NCI-H1930 (cell line): ENCODE measurements at regions not wholly inside any gene's neighbourhood (a gene's known extent, or its start where the extent isn't known, plus 50 kb on each side); places are given as distances from the start of the nearest gene placed in this dataset.

Source experiments
- DNase-seq, 2 experiments: peaks; one replicate each; lab custom pipeline; 2025; lab: John Stamatoyannopoulos, UW

DNA sequence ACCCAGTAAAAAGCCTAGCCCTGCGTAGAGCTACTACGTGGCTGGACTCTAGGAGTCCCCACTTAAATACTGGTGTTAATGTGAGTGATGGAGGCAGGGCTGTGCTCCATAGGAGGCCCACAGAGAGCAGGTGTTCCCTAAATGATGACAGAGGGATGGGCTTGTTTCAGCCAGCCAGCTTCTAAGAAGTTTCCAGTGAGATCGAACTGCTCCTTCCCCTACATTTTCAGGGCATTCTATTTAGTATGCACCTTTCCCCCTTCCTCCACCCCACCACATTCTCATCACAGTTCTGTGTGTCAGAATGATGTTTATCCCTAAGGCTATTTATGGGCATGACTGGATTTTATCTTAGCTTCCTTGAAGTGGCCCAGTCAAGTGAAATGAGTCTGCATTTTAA is 213.0 kb downstream of the TRIB2 start:
- no peak for DNase-seq

DNA sequence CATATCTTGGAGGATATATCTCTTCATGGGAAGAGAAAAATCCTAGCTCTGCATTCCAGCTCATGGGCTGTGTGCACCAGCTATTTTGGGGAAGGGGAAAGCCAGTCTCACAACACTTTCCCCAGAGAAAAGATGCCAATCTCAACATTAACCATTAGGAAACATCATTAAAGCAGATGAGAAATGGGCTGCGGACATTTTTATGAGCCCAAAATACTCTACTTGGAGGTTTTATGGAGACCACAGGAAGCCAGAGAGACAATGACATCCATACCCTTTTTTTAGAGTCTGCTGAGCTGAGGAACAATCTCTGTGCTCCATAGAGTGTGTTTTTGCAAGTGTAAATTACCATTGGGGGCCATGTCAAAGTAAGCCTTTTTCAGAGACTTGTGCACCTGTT is 213.7 kb downstream of the TRIB2 start:
- DNase-seq, result no peak

DNA sequence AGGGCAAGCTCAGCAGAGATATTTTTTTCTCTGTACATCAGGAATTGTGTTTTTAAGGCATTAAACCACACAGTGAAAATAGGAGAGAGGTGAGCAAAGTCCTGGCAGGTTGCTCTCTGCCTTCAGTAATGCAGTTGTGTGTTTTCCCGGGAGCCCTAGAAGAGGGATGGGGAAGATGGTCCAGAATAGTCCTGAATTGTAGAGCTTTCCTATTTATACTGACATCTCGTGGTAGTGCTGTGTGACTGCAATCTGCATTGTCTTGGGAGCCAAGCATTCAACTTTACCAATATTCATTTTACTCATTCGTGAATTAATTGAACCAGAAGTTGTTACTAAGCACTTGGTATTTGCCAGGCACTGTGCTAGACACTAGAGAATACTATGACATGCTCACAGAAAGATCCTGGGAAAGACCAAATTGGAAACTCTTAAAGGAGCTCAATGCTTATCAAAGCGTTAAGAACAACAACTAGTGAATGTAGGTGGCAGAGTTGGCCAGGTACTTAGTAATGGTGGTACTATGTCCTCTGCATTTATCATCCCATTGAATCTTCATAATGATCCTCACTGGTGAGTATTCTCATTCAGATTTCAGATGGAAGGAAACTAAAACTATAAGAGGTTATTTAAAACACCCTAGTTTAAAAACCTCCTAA is 214.6 kb downstream of the TRIB2 start:
- DNase-seq, result no peak

DNA sequence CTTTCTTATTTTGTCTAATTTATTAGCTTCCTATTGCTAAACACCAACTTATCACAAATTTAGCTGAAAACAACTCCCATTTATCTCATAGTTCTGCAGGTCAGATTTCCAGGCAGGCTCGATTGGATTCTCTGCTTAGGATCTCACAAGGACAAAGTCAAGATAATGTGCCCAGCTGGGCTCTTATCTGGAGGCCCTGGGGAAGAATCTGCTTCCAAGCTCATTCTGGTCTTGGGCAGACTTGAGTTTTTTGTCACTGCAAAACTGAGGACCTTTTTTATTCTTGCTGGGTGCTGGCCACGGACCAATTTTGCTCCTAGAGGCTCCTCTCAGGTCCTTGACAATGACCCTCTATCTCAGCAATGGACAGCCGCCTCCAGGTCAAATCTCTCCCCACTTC is 215.5 kb downstream of the TRIB2 start:
- DNase-seq, result no peak

DNA sequence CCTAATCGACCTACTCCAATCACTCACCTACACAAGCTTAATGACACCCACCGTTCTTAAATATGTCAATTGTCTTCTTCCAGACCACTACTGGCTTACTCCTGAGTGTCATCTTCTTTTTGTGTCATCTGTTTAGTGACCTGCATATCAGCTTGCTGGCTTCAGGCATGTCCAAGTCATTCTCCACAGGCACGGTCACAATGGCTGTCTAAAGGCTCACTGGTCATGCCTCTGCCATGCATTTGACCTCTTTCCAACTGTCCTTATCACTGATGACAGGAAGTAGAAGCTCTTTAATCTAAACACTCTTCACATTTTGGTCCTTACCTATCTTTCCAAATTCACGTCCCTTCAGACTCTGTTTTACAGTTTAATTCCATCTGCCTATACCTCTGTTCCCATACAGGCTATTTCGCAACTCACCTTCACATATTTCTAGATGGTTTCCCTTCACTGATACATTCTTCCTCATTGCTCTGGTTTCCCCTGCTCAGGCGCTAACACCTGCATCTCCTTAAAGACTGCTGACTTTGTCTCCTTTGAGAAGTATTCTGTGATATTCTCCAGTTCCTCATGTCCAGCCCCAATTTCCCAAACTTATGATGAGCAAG is 217.5 kb downstream of the TRIB2 start:
- no peak for DNase-seq

DNA sequence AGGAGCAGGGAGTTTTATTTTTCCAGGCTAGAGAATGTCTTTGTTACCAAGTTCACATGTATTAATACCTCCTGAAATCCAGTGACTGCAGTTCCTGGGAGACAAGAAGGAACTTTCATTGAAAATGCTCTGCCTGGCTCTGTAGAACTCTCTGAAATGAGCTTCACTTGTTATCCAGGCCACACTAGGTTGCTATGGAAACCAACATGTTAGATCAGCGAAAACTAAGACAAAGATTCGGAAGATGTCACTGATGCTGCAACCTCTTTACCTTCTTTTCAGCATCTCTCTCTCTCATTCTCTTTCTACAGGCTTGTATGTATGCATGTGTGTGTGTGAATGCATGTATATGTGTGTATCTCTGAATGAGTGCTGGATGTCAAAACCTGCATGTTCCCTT is 218.5 kb downstream of the TRIB2 start:
- no peak for DNase-seq

DNA sequence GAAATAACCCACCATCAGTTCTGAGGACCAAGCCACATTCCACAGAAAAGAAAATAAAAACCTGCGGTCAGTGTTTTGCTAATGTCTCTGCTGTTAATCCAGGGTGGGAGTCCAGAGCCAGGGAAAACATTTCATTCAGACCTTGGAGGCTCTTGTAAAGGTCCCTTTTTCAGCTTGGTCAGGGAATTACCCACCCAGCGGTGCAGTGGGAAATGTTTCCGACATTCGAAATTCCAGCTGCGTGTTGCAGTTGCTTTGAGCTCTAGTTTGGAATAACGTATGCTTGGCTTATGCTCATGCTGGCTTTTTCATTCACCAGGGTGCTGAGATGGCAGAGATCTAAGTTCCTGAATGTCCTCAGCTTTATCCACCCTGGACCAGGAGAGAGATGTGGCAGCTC is 219.1 kb downstream of the TRIB2 start:
- DNase-seq, result no peak

DNA sequence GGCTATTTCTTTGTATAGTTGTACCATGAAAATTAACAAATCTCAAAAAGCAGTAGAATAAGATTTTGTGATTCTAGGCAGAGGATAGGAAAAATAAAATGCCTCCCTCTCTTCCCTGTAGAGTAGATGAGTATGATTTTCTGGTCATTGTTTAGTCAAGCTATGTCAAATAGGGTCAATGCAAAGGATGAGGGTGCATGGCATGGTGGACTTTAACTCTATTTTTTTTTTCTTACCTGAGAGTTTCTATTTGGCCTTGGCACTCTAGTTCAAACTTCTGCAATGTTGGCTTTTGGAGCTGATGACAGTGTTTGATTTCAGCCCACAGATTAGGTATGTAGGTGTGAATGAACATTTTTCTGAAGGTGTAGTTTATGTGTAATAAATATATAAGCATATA is 224.5 kb downstream of the TRIB2 start:
- no peak for DNase-seq

DNA sequence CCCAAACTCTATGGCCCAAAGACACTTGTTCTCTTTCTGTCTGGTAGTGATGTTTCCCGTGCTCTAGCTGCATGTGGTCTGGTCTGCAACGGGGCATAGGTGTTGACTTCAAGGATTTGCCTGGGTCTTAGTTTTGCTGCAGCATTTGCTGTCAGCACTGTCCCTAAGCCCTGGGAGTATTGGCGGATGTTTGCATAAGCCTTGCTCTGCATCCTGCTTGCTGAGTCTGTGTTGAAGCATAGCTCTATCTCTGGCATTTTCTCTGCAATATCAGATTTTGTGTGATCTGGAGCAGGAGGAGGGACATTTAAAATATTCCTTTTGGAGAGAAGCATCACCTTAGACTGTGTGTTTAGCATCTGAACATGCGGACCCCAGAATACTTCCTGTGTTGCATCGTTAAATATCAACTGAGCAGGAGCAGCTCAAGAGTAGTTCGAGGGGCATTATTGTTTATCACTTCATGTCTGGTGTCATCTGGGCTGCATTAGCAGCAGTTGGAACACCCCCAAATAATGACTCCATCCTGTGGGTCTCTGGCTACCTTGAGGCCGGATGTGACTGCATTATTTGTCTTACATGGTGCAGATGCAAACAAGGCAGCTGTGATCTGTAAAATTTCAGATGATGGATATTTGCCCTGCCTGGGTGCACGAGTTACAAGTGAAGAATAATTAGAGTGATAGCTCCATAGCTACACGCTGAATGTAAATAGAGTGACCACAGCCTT is 231.7 kb downstream of the TRIB2 start:
- no peak for DNase-seq

DNA sequence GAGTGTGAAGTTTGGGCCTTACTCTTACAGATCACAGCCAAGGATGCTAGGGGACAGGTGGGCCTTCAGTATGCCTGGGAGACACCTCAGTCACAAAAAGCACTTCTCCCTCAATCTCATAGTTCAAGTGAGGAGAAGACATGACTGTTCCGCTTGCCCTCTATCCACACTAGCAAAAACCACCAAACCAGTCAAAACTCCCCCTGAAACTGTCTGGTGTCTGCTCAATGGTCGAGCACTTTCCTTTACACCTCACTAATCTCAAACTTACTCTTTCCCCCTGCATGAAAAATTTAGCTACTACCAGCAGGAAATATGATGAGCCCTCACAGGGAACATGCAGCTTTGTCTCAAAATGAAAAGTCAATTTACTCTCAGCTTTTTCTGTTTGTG is 232.2 kb downstream of the TRIB2 start:
- no peak for DNase-seq

DNA sequence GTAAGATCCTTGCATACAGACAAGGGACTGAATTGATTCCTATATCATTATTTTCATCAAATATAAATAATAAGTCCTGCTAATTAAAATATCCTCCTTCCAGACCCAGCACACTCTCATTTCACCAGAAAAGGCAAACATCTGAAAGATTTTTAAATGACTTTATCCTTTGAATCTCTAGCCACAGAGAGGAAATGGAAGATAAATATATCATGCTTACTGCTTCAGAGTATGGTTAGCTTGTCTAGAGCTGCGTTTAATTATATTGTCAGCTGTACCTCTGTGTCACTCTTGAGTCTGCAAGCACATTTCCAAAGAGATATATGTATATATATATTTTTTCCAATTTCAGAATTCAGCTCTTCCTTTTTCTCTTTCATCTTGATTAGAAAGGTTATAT is 232.7 kb downstream of the TRIB2 start:
- DNase-seq, result no peak

DNA sequence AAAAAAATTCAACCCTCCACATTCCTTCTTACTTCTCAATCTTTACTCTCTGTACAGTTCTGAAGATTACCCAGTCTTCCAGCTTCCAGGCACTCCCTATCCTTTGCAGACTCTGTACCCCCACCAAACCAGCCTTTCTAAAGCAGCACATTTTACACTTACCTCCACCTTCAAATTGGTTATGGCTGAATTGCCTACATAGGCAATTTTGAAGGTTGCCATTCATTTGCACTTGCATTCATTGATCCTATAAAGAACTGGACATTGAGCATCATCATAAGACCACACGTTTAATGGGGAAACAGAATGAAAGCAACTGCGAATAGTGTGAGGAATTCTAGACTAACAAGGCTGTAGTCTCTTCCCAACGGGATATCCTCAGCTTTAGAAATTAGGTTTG is 233.4 kb downstream of the TRIB2 start:
- DNase-seq, result no peak

DNA sequence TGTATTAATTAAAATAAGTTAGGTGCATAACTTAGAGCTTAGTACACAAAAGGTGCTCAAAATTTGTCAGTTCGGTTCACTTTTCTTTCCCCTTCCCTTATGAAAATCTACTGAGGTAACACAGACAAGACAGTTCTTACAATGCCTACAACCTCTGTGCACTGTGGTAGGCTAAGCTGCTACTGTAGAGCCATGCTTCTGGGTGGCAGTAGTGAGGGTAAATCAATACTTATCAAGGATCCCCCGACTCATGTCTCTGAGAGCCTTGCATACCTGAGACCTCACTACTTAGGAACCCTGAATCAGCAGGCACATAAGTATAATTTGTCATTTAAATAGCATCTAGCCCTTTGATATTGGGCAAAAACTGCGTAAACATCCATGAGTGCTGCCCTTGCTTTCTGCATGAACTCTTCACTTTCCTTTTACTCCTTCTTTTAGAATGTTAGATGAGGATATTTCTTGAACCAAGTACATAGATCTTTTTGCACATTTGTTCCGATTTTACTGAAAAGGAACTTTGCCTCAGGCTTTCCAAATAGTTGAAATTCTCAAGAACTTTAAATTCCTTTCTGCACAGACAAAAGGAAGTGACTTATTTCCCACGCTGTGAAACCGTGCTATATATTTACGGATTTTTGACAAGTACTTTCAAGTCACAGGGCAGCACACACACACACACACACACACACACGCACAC is 234.4 kb downstream of the TRIB2 start:
- no peak for DNase-seq

DNA sequence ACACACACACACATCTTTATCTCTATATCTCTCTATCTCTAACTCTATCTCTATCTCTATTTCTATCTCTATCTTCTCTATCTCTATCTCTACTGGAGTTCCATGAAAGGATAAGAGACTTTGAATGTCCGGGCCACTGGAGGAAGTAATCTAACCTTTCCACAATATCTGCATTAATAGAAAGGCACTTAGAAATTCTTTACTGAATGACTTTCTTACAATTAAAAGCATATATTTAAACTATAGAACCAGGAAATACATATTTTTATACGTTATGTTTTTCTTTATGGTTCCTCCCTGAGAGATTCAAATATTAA is 234.9 kb downstream of the TRIB2 start:
- no peak for DNase-seq

DNA sequence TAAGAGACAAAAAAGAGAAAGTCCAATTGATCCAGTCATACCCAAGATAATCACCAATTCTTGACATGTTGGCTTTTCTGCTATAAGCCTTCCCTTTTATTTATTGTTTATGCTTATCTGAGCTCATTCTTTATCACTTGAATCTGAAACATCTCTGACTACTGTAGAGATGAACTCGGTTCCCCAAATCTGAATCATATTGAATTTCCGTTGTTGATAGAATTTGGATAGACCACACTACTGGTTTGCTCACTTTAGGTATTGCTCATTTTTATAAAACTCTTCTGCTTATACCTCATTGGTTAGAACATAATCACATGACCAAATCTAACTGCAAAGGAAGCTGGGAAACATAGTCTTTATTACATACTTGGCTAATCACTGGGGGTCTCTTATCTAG is 236.9 kb downstream of the TRIB2 start:
- DNase-seq, result no peak

DNA sequence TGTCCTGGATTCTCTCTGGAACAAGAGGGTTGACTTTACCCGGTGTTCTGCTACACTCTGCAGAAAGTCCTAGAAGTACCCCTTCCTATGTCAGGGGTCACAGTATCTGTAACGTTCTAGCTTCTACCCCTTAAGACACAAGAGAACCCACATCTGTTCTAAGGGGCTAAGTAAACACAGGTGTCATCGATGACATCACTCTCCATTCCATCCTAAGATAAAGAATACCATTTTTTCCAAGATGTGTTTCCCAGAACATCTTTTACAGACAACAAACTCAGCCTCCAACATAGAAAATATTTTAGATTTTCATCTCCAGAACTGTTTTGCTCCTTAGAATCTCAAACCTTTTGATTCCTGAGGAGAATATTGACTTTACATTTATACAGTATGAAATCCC is 239.1 kb downstream of the TRIB2 start:
- no peak for DNase-seq

DNA sequence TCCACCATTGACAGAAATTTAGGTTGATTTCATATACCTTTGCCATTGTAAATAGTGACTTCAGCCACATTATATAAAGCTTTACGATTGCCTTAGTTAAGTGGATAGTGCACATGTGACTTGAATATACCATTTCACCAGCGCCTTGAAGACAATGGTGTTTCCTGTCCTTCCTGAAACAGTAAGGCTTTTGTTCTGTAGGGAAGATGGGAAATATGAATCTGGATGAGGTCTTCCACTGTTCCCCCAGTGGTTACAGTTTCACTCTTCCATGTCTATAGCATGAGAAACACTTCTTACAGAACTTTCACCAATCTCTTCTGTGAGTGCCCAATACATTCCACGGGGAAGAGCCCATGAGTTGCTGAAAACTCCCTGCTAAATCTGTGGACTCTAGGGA is 240.5 kb downstream of the TRIB2 start:
- DNase-seq, result no peak

DNA sequence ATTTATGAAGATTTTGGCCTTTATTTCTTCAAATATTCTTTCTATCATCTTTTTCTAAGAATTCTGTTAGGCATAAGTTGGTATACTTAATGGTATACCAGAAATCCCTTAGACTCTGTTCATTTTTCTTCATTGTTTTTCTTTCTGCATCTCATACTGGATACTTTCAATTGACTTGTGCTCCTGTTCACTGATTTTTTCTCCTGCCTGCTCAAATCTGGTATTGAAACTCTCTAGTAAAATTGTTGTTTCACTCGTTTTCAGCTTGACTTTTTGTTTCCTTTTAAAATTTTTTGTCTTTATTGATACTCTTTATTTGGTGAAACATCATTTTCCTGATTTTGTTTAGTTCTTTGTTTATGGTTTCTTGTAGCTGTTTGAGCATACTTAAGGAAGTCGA is 243.2 kb downstream of the TRIB2 start:
- DNase-seq, result no peak

DNA sequence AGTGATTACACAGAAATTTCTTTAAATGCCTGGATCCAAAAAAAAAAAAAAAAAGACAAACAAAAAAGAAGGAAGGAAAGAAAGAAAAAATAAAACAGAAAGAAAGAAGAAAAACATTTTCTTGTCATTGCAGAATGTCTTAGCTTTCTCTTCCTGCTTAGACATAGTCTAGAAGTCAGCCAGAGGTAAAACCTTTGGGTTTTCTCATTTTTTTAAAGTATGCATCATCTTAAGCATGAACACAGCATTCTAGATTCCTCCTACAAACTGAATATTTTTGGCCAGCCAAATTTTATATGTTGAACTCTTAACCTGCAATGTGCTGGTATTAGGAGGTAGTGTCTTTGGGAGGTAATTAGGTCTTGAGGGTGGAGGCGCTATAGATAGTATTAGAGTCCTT is 243.9 kb downstream of the TRIB2 start:
- DNase-seq, result no peak

DNA sequence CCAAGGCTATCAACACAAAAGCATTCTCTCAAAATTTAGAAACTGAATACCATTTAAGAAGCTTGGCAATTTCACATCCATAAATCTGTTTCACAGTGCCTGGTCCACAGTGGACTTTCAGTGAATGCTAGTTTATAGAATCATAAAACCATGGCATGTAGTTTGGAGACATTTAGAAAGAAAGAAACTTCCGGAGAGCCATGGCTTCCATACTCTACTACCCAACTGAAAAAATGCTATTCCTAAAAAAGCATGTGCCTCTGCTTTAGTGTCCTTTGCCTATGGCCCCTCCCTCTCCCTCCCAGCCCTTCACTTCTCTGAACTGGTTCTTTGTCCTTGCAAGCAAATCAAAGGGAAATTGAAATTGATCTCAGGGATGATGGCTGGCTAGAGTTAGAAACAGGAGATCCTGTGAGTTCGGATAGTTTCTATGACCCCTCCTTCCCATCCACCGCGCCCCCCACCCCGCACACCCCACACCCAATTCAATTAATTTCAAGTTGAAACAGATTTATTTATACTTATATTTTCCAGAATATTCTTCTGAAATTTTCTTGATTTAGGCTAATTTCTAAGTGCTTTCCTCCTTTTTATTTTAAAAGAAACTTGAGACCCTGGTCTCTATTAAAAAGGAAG is 248.3 kb downstream of the TRIB2 start:
- DNase-seq, result no peak

DNA sequence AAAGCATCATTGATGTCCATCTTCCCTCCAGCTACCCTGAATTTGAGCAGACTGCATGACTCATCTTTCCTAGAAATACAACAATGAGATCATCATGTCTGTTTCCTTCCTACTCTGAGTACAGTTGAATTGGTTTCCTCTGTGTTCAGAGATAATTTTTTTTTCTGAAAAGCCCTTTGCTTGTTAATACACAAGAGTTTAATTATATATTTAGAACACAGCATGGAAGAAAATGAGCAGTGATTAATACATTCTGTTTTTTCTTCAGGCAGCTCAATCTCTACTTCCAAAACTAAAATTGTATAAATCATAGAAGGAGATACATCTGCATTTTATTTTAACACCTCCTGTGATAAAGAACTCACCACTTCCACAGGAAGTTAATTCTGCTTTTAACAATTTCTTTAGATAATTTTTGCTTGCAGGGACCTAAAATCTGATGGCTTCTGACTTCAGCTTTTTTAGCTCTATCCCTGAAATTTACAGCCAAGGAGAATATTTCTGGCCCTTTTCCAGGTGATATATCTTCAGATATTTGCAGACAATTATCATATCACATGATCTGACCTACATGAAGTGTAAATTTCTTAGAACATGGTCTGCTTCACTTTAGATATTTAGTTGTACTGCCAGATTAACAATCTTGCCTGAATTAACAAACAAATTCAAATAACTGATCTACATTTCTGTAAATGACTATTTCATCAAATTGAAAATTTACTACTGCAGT is 249.0 kb downstream of the TRIB2 start:
- DNase-seq, result no peak

DNA sequence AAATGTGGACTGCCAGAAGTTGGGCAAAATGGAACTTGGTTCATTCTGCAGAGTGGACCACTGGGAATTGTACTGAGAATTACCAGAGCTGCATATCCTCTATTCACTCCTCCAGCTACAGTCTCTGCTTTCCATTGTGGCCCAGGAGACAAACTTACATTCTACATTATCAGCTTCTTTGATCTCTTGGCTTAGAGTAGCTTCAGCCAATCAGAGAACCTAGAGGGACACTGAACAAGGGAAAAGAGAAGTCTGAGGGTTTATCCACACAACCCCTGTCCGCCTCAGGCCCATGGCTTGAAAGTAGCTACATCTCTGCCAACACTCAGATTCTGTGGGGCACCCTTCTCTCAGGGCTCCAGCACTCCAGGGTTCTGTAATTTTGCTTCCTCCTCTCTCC is 251.1 kb downstream of the TRIB2 start:
- DNase-seq, result no peak
